GM21447 (cell line): ENCODE measurements at regions not wholly inside any gene's neighbourhood (a gene's known extent, or its start where the extent isn't known, plus 50 kb on each side); places are given as distances from the start of the nearest gene placed in this dataset.

Experiments used
- ATAC-seq: cut with Tn5 transposase; IDR thresholded peaks from one replicate; pipeline ENCODE4 v1.9.1; 2021; ENCODE audit not compliant: unreplicated experiment

DNA sequence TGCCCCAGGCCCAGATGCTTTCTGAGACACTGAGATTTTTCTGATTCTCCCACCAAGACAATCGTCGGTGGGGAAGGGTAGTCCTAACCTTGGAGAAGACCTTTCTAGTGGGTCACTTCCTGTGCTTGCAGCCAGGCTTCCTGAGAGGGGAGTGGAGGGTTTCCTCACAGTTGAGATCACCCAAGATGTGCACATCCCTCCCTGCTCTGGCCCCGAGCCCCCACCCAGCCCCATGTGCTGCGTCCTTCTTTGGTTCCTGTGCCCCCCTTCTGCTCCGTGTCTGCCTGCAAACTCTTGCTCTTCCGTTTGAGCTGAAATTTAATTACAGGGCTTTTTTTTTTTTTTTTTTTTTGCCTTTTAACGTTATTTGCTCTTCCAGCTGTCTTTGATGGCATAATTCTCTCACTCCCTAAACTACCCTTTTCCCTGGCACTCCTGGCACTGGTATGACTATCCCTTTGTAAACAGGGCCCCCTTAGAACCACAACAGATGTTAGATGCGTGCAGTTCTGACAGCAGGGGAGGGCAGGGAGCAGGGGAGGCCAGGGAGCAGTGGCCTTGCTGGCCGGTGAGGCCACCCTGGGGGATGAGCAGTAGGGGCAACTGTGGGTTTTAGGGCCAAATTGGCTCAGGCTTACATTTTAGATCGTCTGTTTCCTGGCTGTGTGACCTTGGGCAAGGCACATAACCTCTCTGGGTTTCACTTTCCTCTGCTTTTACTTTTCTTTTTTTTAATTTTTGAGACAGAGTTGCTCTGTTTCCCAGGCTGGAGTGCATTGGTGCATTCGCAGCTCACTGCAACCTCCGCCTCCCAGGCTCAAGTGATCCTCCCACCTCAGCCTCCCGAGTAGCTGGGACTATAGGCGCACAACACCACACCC is 144.5 kb downstream of the PHETA1 start:
- ATAC-seq: no peak

DNA sequence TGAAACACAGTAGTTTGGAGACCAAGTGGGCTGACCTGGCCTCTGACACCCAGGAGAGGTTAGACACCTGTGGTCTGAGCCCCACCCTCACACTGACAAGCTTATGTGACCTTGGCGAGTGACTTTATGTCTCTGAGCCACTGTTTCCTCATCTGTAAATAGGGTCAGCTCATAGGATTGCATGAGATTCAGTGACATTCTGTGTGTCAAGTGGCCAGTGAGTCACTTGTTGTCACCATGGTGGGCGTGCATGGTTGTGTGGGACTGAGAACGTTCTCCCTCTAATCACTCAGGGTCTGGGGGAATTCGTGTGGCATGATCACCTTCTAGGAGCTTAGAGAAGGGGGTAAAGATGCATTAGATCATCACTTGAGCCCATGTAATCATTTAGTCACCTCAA is 146.4 kb downstream of the PHETA1 start:
- ATAC-seq: no peak

DNA sequence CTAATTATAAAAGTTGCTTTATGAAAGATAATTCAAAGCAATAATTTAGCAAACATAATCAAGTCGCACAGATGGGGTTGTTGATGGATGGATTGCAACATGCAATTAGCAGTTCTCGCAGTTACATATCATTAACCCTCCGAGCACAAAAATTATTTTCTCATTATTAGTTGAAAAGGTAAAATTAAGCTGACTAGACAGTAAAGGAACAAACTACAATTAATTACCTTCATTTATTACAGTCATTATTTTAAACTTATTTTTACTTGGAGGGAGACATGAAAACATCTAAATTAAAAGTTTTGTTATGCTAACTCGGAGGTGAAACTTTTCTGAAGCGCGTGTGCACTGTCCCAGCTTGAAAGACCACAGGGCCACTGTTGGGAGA is 146.9 kb downstream of the PHETA1 start:
- ATAC-seq: no peak

DNA sequence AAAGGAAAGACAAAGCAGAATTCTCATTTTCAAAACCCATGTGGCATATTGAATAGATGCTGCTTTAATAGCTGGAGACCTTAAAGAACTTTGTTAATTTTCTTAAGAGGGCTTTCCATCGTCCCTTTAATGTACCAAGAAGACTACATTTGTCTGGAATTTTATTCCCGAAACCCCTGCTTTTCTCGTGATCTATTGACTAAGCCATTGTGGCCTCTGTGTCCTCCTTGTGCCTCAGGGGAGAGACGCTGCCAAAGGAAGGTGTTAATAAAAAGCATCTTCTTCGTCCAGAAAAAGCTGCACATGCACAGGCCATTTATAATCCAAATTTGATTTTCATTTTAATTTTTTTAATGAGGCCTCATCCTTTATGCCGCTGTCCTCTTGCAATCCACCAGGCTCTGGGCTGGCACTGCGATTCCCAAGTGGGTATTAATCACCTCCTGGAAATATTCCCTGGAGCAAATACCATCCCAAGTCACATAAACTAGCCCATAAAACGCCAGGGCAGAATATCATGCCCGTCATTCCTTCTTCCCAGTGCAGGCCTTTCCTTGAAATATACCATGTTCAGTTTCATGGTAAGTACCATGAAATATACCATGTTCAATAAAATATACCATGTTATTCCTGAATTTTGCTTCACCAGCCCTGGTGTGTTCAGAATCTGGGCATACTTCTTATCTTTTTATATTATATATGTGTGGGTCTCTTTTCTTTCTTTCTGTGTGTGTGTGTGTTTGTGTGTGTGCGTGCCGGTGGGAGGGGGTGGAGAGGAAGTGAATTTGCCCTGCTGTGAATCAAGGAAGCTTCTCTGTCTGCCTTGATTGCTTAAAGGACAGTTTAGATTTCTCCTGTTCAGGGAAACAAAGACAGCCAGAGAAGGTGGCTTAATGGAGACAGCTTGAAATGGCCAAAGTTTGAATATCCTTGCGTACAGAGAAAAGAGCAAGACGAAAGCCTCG is 147.6 kb downstream of the PHETA1 start:
- ATAC-seq: no peak

DNA sequence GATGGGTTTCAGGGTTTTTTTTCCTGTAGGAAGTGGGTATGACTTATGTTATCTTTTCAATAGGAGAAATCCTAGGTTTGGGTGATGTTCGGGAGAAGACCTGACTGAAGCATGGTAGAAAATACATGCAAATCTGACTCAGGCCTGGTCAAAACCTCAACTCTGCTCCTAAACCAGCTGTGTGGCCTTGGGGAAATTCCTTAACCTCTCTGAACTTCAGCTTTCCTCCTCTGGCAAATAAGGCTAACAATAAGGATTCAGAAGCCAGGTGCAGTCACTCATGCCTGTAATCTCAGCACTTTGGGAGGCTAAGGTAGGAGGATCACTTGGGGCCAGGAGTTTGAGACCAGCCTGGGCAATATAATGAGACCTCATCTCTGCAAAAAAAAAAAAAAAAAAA is 148.5 kb downstream of the PHETA1 start:
- ATAC-seq: no peak

DNA sequence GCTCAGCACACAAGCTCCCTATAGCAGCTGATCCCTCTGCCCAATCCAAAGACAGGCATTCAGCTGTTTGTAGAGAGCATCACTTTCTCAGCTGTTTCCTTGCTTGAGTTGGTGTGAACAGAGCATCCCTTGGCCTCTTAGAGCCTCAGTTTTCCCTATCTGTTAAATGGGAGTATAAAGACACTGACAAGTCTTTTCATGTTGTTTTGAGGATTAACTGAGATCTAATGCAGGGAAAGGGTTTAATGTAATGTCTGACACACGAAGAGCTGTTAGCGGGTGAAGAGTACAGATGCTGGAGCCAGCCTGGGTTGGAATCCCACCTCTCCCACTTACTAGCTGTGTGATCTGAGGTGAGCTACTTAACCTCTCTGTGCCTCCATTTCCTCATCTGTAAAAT is 149.5 kb downstream of the PHETA1 start:
- no peak for ATAC-seq

DNA sequence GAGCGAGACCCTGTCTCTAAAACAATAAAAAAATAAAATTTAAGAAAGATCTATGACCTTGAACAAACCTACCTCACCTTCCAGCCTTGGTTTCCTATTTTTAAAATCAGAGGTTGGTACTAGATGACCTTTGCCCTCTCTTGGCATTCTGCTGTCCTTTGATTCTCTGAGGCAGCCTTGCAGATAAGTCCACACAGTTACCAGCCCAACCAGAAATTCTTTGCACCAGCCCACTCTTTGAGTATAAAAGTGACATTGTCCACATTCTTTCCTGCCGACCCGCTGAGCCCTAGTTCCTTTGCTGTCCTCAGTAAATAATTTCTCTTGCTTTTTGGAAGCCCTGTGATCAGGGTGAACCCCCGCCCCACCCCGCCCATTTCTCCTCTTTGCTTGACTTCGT is 150.4 kb downstream of the PHETA1 start:
- no peak for ATAC-seq

DNA sequence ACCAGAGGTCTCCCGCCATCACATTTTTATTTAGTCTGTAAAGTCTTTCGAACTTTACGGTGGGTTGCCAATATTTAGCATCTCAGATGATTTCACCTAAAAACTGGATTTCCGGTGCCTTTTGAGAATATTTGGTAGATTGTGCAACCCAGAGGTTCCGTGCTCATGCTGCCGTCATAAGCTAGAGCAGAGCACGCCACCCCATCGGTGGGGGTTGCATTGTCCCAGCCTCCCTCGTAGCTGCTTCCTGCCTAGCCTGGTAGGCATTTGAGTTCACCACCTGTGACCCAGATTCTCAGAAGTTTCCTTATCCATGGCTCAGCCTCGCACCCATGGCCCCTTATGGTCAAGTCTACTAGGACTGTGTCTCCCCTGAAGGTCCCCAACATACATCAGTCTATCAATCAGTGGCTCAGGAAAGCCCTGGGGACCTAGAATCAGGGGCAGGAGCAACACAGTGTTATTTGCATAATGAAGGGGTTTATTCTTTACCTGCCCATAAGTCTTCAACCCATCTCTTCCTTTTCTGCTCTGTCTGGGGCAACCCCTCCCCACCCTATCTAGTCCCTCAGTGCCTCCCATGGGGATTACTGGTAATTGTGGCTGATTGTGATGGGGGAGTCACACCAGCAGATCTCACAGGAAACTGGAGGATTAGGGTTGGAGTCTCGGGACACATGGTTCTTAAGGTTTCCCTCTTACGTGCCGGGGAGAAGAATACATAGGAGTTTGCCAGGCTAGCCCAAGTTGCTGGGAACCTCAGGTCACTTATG is 152.3 kb downstream of the PHETA1 start:
- ATAC-seq: no peak

DNA sequence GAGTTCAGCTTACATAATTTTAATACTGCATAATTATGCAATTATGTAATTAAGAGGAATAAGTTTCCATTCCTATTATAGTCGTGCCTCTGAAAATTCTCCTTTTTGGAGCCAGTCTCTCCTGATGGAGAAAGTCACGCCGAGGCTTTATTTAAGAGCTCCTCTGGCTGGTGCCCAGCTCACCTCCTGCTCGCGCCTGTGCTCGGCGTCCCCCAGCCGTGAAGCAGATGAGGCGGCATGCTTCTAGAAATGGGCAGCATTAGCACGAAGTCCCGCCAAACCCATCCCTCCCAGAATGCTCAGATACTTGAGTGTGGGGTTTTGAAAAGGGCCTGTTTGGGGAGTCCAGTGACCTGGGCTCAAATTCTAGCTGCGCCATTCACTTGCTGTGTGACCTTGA is 153.0 kb downstream of the PHETA1 start:
- ATAC-seq: no peak

DNA sequence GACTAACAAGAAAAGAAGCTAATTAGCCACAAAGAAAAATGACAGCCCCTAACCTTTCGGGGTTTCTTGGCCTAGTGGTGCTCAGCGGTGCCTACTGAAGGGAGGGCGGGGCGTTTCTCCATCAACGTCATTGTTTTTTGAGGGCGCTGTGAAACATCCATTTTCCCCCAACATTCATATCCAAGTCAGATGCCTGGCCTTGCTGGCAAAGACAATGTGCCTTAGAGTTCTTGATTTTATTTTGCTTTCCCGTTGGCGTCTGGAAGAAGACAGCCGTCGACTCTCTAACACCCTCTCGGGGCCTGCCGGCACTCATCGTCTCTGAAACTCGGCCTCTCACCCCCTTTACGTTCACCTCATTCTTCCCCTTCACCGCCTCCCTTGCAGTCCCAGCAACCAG is 154.5 kb downstream of the PHETA1 start:
- no peak for ATAC-seq

DNA sequence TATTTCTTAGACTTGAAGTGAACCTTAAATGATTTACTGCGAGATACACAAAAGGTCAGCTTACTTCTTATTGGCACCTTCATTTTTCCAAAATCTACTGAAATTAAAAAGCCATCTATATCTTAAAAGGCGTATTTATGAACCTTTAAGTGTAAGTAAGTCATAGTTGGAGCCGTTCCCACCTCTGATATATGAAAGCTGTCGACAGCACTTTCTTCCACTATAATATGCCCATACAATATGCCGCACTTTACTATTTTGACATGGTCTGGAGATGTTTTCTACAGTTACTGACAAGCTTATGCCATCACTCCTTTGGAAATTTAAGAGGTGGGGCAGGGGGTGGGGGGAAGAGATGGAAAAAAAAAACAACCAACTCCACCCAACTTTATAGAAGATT is 155.3 kb downstream of the PHETA1 start:
- no peak for ATAC-seq

DNA sequence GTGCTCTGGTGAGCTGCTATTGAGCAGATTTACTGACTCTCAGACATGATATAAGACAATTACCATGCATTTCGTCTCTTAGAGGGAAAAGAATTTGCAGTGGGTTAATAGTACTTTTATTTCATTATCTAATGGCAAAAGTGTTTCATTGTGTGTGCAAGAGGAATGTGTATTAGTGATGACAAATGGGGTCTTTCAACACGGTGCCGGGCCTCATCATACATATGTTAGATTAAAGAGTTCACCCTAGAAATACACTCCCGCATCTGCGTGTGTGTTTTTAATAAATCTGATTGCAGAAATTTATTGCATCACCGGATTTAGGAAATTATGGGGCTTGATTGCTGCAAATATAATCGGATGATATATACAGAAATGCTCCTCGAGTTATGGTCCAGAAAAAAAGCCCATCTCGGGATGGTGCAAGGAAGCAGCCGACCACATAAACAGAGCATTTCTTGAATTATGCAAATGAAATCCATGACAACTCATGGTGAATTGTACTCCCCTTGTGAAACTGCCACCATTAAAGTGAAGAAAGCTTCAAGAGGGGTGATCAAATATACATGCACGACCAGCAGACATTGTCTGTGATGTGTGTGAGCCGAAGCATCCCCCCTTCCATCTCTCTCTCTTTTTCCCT is 156.0 kb downstream of the PHETA1 start:
- no peak for ATAC-seq

DNA sequence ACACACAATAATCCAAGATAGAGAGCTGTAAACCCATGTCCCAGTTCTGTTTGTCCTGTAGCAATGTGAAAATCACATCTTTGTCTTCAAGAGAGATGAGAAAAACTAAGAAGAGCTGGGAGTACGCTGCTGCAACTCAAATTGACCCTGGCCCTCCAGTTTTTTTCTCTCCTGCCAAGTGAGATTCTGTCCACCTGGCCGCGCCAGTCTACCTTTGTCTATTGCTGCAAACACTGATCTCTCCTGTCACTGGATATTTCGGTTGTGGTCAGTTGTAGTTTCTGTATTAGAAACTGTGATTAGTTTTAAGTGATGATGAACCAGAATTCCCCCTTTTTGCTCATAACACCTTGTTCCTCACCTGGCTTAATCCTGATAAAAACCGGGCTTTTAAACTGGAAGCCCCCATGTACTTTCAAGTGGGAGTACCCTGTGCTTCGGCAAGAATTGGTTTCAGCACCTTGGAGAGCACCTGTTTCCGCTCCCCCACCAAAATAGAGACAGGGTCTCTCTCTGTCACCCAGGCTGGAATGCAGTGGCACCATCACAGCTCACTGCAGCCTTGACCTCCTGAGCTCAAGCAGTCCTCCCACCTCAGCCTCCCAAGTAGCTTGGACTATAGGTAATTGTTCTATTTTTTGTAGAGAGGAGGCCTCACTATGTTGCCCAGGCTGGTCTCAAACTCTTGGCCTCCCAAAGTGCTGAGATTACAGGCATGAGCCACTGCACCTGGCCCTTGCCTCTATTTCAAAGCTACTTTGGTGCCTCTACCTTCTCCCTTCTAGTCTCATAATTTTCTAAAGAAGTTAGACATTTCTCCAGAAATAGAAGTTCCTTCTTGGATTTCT is 156.8 kb downstream of the PHETA1 start:
- ATAC-seq: no peak

DNA sequence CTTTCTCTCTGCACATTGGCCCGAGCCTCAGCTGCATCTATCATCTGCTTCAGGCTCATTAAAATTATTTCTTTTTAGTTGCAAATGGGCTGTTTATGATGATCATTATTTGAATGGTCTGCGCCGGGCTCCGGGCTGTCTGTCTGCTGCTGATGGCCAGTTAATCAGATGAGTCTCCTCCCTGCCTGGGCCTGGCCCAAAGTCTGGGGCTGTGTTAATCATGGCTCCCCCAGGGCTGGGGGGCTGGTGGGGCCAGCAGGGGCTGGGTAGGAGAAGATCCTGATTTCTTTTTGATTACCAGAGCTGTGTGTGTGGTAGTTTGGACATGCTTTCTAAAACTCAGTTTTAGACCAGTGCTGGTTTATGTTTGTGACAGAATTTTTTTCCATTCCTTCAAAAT is 159.1 kb downstream of the PHETA1 start:
- no peak for ATAC-seq

DNA sequence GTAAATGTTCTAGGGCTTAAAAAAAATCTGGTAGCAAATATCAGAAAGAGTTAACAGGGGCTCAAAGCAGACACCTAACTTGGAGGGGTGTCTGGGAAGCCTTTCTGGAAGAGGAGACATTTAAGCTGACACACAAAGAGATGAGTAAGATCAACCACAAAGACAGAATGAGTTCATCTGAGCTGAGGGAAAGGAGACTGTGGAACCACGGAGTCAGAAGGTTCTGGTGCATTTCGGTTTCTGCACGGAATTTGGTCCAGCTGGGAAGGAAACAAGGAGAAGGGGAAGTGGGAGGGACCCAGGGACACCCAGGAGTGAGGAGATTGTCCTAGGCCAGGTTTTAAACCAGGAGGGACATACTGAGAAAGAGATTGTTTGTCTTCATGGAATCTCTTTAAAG is 161.1 kb downstream of the PHETA1 start:
- no peak for ATAC-seq

DNA sequence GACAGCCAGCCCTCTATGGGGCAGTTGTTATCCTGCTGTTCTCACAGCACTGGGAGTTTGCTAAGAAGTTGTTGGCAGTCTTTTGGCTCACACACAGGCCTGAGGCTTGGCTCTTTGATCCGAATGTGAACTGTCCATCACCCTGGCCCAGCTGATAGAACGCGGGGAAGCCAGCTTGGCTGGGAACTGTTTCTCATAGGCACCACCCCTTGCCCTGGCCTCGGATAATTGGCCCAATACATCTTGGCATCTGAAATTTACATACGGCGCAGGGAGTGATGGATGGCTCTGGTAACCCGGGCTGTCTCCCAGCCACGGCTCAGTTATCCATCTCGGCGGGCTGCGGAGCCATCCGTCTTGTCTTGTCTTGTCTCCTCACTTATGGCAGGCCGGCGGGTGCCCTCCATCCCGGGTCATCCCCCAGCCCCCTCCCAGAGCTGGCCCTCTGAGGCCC is 164.1 kb downstream of the PHETA1 start:
- no peak for ATAC-seq

DNA sequence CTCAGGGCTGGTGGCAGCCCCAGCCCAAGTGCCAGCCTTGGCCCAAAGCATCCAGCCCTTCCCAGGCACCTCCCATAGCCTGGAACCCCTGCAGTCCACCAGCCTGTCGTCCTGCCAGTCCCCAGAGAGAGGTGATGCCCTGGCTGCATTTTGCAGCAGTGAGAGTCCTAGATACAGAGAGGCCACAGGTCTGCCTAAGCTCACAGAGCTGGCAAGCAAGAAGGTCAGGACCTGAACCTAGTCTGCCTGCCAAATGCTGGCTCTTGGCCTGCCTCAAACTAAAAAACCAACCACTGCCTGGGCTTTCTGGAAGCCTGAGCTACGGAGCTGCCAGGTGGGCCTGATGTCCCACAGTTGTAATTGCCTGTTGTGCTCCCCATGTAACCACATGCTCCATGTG is 164.9 kb downstream of the PHETA1 start:
- no peak for ATAC-seq

DNA sequence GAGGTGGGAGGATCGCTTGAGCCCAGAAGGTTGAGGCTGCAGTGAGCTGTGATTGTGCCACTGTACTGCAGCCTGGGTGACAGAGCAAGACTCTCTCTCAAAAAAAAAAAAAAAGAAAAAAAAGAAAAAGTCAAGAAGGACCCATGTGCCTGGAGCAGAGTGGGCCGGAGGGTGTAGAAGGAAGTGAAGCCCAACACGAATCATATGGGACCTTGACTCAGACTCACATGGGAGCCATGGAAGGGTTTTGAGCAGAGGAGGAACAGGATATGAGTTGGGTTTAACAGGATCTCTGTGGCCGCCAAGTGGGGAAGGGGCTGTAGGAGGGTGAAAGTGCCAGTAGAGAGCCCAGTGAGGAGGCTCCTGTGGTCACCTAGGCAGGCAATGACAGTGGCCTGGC is 165.4 kb downstream of the PHETA1 start:
- ATAC-seq: no peak

DNA sequence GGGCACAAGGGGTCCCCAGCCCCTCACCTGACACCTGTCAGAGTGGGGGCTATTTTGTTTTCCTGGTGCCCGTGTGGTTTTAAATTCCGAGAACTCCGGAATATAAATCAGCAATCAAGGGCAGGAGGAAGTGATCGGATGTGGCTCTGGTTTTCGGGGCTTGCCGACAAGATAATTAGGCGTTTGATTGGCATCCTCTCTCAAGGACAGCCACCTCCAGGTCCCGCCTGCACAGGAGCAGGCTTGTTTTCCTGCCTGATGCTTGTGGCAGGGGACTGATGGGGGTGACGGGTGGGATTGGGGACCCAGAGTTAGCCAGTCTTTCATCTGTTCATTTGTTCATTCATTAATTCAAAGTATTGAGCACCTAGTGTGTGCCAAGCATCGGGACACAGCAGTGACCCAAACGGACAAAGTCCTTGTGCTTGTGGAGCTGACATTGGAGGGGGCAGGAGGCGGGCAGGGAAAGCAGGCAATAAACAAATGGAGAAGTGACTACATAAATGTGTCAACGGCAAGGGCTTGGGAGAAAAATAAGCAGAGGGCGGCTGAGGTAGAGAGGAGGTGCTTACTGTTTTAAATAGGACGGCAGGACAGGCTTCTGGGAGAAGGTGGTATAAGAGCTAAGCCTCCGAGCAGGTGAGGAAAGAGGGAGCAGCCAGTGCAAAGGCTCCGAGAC is 166.5 kb downstream of the PHETA1 start:
- no peak for ATAC-seq
